GM12873 (cell line): ENCODE measurements at regions not wholly inside any gene's neighbourhood (a gene's known extent, or its start where the extent isn't known, plus 50 kb on each side); places are given as distances from the start of the nearest gene placed in this dataset.

Experiments used
- CTCF ChIP-seq: IDR thresholded peaks from 2 replicates; pipeline ENCODE4 v1.5.1; 2012; ENCODE audit warnings: low read depth, mild to moderate bottlenecking, moderate library complexity, low read length, control low read depth; ENCODE audit not compliant: insufficient read depth; ENCODE audit errors: missing control alignments

GRCh38 chr5:164934561-164934960, 1429.1 kb downstream of the MAT2B start:
- TF ChIP-seq CTCF: no peak

GRCh38 chr5:164941132-164941531, 1435.7 kb downstream of the MAT2B start:
- no peak for TF ChIP-seq CTCF

- no peak for TF ChIP-seq CTCF
Measured at GRCh38 chr5:164950927-164951326, 1445.5 kb downstream of the MAT2B start.

GRCh38 chr5:164951570-164951969, 1446.2 kb downstream of the MAT2B start:
- TF ChIP-seq CTCF: no peak

- TF ChIP-seq CTCF: no peak
Measured at GRCh38 chr5:164958688-164959087, 1453.3 kb downstream of the MAT2B start.

- TF ChIP-seq CTCF: no peak
Measured at GRCh38 chr5:164959761-164960160, 1454.3 kb downstream of the MAT2B start.

GRCh38 chr5:164962329-164962961, 1457.0 kb downstream of the MAT2B start:
- TF ChIP-seq CTCF: no peak
